ENCODE measurements at regions not wholly inside any gene's neighbourhood (a gene's known extent, or its start where the extent isn't known, plus 50 kb on each side); places are given as distances from the start of the nearest gene placed in this dataset.

DNA sequence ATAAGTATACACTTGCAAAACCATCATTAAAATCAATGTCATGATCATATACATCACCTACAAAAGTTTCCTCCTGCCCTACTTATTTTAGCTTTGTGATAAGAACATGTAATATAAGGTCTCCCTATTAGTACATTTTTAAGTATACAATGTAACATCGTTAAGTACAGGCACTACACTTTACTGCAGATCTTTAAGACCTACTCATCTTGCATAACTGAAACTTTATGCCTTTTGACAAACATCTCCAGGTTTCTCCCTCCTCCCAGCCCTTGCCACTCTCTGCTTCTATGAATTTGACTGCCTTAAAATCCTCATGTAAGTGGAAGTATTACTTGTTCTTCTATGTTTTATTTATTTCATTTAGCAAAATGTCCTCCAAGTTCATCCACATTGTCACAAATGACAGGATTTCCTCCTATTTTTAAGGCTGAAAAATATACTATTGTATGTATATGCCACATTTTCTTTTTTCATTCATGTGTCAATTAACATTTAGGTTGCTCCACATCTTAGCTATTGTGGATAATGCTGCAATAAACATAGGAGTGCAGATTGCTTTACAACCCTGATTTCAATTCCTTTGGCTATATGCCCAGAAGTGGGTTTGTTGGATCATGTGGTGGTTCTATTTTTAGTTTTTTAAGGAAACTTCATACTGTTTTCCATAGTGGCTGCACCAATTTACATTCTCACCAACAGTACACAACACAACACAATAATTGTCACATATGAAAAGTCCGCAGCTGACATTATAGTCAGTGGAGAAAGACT, 471.1 kb upstream of the ANO3 start:
- TF ChIP-seq EZH2phosphoT487 (IDR thresholded peaks at IDR 0.05; ENCODE audit: low read depth), result no peak
- TF ChIP-seq, protein P1, sequence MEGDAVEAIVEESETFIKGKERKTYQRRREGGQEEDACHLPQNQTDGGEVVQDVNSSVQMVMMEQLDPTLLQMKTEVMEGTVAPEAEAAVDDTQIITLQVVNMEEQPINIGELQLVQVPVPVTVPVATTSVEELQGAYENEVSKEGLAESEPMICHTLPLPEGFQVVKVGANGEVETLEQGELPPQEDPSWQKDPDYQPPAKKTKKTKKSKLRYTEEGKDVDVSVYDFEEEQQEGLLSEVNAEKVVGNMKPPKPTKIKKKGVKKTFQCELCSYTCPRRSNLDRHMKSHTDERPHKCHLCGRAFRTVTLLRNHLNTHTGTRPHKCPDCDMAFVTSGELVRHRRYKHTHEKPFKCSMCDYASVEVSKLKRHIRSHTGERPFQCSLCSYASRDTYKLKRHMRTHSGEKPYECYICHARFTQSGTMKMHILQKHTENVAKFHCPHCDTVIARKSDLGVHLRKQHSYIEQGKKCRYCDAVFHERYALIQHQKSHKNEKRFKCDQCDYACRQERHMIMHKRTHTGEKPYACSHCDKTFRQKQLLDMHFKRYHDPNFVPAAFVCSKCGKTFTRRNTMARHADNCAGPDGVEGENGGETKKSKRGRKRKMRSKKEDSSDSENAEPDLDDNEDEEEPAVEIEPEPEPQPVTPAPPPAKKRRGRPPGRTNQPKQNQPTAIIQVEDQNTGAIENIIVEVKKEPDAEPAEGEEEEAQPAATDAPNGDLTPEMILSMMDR (IDR thresholded peaks at IDR 0.05; ENCODE audit: low read depth, low read length), result no peak
- no peaks in the 10 kb centered on the region for H3K79me2 ChIP-seq (ENCODE audit: low read length)
- no peak overlapping the region for H3K9ac ChIP-seq (ENCODE audit: low read length)
- H3K9me3 ChIP-seq (ENCODE audit: insufficient read depth, low read length), result no peaks in the 10 kb centered on the region
- no peak overlapping the region for H3K27ac ChIP-seq (ENCODE audit: low read length)
- H3K36me3 ChIP-seq (replicated peaks; ENCODE audit: low read depth, low read length), result no peaks in the 10 kb centered on the region
- H3K27me3 ChIP-seq (ENCODE audit: low read depth, low read length), result no peaks in the 10 kb centered on the region
- no peak overlapping the region for H3K4me2 ChIP-seq (ENCODE audit: low read length)
- H2AFZ ChIP-seq (ENCODE audit: low read depth, low read length), result no peak overlapping the region
- no peak overlapping the region for H3K4me3 ChIP-seq (ENCODE audit: low read length)
- H4K20me1 ChIP-seq (ENCODE audit: insufficient read depth, low read length), result no peaks in the 10 kb centered on the region
- H3K4me1 ChIP-seq (ENCODE audit: low read length), result no peaks in the 10 kb centered on the region

DNA sequence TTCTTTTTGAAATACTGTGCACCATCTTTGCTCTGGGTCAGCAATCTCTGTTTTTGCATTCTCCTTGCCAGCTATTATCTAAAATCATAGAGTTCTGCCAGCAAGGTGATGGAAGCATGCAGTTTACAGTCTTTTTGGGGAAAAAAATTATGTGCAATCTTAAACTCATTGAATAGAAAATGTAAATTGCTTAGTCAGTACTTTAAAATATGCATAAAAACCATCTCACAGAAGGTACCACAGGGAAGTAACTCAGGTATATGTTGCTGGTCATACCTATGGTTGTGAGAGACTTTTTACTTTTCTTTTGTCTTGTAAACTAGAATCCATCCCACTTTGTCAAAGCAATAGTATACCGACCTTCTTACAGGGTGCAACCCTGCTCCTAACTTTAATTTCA, 469.8 kb upstream of the ANO3 start:
- no peak for TF ChIP-seq EZH2phosphoT487 (IDR thresholded peaks at IDR 0.05; ENCODE audit: low read depth)
- TF ChIP-seq, protein P1 (IDR thresholded peaks at IDR 0.05; ENCODE audit: low read depth, low read length), result no peak
- Histone ChIP-seq H3K36me3 (replicated peaks; ENCODE audit: low read depth, low read length) (no peaks in the 10 kb centered on the region), H3K4me2 (ENCODE audit: low read length) (no peak overlapping the region), H3K27ac (ENCODE audit: low read length) (no peak overlapping the region), H4K20me1 (ENCODE audit: insufficient read depth, low read length) (no peaks in the 10 kb centered on the region), H3K4me3 (ENCODE audit: low read length) (no peak overlapping the region), H3K4me1 (ENCODE audit: low read length) (no peaks in the 10 kb centered on the region), H3K27me3 (ENCODE audit: low read depth, low read length) (no peaks in the 10 kb centered on the region), H3K9ac (ENCODE audit: low read length) (no peak overlapping the region), H2AFZ (ENCODE audit: low read depth, low read length) (no peak overlapping the region), H3K79me2 (ENCODE audit: low read length) (no peaks in the 10 kb centered on the region), H3K9me3 (ENCODE audit: insufficient read depth, low read length) (no peaks in the 10 kb centered on the region)

GRCh38 chr11:25863986-25864385, 467.9 kb upstream of the ANO3 start:
- no peaks in the 10 kb centered on the region for H3K79me2 ChIP-seq (ENCODE audit: low read length)
- no peaks in the 10 kb centered on the region for H3K27me3 ChIP-seq (ENCODE audit: low read depth, low read length)
- H2AFZ ChIP-seq (ENCODE audit: low read depth, low read length), result no peak overlapping the region
- H3K9me3 ChIP-seq (ENCODE audit: insufficient read depth, low read length), result no peaks in the 10 kb centered on the region
- TF ChIP-seq EZH2phosphoT487 (IDR thresholded peaks at IDR 0.05; ENCODE audit: low read depth), result no peak
- TF ChIP-seq, protein P1 (IDR thresholded peaks at IDR 0.05; ENCODE audit: low read depth, low read length), result no peak
- no peaks in the 10 kb centered on the region for H3K4me1 ChIP-seq (ENCODE audit: low read length)
- H3K36me3 ChIP-seq (replicated peaks; ENCODE audit: low read depth, low read length), result no peaks in the 10 kb centered on the region
- no peak overlapping the region for H3K9ac ChIP-seq (ENCODE audit: low read length)
- no peak overlapping the region for H3K4me3 ChIP-seq (ENCODE audit: low read length)
- no peak overlapping the region for H3K27ac ChIP-seq (ENCODE audit: low read length)
- no peaks in the 10 kb centered on the region for H4K20me1 ChIP-seq (ENCODE audit: insufficient read depth, low read length)
- H3K4me2 ChIP-seq (ENCODE audit: low read length), result no peak overlapping the region

DNA sequence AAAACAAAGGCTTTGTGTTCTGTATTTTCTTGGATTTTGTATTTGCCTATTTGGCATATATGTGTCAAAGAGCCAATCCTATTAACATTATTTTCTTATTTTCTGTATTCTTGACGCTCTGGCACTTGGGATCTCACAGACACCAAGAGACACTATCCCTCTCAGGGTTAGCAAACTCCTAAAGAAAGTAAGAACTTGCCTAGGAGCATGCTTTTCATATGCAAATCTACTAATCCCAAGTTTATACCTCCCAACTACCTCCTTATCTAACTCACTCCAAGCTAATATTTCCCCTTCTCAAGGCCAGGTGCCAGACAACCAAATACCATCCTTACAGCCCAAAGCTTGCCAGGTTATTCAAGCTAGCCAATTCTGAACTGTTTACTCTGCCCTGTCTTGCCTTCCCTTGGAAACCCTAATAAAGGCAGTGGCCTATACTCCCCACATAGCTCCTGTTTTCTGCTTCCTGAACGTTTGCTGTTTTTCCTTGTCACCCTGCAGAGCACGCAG, 455.4 kb upstream of the ANO3 start:
- Histone ChIP-seq H3K9me3 (ENCODE audit: insufficient read depth, low read length) (no peaks in the 10 kb centered on the region), H4K20me1 (ENCODE audit: insufficient read depth, low read length) (no peaks in the 10 kb centered on the region), H3K4me1 (ENCODE audit: low read length) (no peaks in the 10 kb centered on the region), H3K36me3 (replicated peaks; ENCODE audit: low read depth, low read length) (no peaks in the 10 kb centered on the region), H3K4me3 (ENCODE audit: low read length) (no peak overlapping the region), H3K4me2 (ENCODE audit: low read length) (no peak overlapping the region), H2AFZ (ENCODE audit: low read depth, low read length) (no peak overlapping the region), H3K27ac (ENCODE audit: low read length) (no peak overlapping the region), H3K27me3 (ENCODE audit: low read depth, low read length) (no peaks in the 10 kb centered on the region), H3K79me2 (ENCODE audit: low read length) (no peaks in the 10 kb centered on the region), H3K9ac (ENCODE audit: low read length) (no peak overlapping the region)
- no peak for TF ChIP-seq EZH2phosphoT487 (IDR thresholded peaks at IDR 0.05; ENCODE audit: low read depth)
- TF ChIP-seq, protein P1 (IDR thresholded peaks at IDR 0.05; ENCODE audit: low read depth, low read length), result no peak
